LNCAP (cell line): ENCODE measurements at regions not wholly inside any gene's neighbourhood (a gene's known extent, or its start where the extent isn't known, plus 50 kb on each side); places are given as distances from the start of the nearest gene placed in this dataset.

Experiments
- CTCF ChIP-seq: fragments of 450-650 bp; IDR thresholded peaks from 2 replicates; pipeline ENCODE4 v1.5.1; 2017; ENCODE audit warnings: mild to moderate bottlenecking

DNA sequence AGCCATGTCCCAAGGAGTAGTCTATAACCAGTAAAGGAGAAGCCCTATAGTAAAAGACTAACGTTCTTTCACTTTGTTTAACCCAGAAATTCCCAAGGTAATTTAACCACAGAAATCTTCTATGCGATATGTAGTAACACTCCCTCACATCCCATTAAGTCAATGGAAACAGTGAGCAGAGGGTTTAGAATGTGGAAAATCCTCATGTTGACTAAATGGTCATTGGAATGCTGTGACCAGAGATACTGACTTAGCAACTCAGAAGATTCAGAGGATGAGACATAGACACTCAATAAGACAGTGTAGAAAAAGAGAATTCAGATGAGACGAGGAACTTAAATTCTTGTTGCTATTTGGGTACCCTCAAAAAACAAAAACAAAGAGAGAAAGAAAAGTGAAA lies 562.2 kb upstream of the NOX3 start:
- TF ChIP-seq CTCF, result no peak

- TF ChIP-seq CTCF, result no peak
Measured at GRCh38 chr6:156016186-156016976, 560.7 kb upstream of the NOX3 start.

DNA sequence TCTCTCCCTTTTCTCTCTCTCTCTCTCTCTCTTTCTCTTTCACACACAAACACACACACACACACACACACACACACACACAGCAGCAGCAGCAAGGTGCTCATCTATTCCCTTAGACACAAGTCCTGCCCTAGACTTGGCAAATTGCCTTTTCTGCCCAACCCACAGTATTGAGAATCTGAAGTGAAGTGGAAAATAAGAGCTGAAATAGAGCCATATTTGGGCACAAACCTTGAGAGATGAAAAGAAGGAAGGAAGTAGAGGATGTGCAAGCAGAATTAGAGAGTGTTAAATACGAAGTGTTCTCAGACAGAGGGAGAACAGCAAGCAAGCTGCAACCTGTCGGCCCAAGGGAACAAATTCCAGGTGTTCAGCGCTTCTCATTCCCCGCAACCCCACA lies 557.5 kb upstream of the NOX3 start:
- TF ChIP-seq CTCF, result no peak

GRCh38 chr6:156009656-156010055 lies 554.0 kb upstream of the NOX3 start:
- no peak for TF ChIP-seq CTCF

DNA sequence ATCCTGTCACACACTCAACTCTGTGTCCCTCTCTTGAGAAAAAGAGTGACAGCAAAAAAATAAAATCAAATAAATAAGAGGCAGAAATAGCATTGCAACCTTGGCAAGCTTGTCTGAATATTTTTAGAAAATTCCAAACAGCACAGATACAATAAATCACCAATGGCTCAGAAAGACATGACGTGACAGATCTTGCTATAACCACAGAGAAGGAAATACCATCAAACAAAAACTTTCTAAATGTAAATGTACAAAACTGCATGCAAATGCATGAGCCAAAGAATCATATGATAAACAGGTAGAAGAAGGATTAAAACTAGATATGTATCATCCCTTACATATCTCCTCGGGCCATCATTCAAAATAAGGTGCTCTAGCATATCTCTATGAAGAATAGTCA lies 549.2 kb upstream of the NOX3 start:
- TF ChIP-seq CTCF, result no peak

DNA sequence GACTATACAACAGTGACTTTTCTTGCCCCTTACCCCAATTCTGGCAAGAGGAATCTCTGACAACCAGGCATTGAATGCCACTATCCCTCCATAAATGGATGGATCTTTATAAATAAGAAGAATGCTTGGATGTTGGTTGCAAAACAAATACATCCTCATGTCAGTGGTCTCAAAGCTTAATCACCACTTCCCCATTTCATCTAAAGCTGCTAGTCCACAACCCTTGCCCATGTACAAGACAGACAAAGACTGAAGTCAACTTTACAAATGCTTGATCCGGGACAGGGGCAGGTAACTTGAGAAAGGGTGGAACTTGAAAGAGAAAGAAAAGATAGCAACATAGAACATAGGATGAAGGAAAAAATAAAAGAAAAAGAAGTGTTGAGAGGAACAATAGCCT lies 540.5 kb upstream of the NOX3 start:
- TF ChIP-seq CTCF, result no peak

DNA sequence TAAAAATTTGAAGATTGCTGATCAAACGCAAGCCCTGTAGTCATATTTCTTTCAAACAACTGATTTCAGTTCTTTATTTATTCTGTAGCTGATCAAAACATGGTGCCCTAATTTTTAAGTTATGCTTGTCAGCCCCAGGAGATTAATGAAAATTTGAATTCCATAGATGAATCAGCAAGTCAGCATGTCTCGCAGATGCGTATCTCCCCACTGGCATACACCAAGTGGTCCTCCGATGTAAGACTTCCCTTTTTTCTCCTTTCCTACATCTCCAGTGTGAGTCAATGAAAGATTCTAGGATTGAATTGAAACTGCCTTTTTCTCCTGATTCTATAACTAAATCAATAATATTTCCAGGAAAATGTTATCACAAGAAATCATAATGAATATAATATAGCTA lies 539.6 kb upstream of the NOX3 start:
- TF ChIP-seq CTCF, result no peak

- no peak for TF ChIP-seq CTCF
Measured at GRCh38 chr6:155994086-155994485, 538.4 kb upstream of the NOX3 start.
